Loucy (cell line): ENCODE measurements at regions not wholly inside any gene's neighbourhood (a gene's known extent, or its start where the extent isn't known, plus 50 kb on each side); places are given as distances from the start of the nearest gene placed in this dataset.

Experiments
- EZH2phosphoT487 ChIP-seq: fragments of 200-600 bp; IDR thresholded peaks from 2 replicates; pipeline ENCODE4 v1.6.1; 2018; ENCODE audit warnings: antibody characterized with exemption, mild to moderate bottlenecking, moderate library complexity, borderline replicate concordance
- TF ChIP-seq, protein P1 (sequence below): fragments of 200-600 bp; sonication (generic); conservative IDR thresholded peaks from 2 replicates; pipeline ENCODE4 v1.5.1; 2014; ENCODE audit warnings: mild to moderate bottlenecking, antibody characterized with exemption, low read length

DNA sequence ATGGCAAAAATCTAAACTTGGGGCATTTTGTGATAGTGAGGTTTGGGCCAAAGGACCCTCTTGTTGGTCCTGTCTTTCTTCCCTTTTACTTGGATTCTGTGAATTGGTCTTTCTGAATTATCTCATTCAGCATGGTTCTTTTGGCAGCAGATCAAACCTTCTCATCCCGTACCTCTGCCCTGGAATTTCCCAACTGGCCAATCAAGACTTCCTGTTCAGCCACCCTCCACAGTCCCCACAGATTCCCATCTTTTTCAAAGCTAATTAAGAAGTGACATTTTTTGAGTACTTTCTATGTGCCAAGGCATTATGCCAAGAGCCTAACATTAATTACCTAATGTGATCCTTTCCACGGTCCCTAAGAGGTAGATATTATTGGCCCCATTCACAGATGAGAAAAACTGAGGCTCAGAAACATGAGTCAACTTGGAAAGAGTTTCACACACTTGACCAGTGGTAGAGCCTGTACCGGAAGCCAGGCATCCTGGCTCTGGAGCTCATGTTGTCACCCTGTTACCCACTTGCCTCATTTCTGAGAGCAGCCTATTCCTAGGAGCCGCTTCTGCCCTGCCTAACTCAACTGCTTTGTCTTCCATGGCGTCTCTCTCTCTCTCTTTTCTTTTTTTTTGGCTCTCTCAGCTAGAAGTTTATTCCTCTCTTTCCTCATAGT, 135.9 kb downstream of the C12orf75 start:
- TF ChIP-seq, protein P1, sequence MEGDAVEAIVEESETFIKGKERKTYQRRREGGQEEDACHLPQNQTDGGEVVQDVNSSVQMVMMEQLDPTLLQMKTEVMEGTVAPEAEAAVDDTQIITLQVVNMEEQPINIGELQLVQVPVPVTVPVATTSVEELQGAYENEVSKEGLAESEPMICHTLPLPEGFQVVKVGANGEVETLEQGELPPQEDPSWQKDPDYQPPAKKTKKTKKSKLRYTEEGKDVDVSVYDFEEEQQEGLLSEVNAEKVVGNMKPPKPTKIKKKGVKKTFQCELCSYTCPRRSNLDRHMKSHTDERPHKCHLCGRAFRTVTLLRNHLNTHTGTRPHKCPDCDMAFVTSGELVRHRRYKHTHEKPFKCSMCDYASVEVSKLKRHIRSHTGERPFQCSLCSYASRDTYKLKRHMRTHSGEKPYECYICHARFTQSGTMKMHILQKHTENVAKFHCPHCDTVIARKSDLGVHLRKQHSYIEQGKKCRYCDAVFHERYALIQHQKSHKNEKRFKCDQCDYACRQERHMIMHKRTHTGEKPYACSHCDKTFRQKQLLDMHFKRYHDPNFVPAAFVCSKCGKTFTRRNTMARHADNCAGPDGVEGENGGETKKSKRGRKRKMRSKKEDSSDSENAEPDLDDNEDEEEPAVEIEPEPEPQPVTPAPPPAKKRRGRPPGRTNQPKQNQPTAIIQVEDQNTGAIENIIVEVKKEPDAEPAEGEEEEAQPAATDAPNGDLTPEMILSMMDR = no peak
- no peak for TF ChIP-seq EZH2phosphoT487
